NCI-H146 treated with DMSO at 0.1 percent for 48 hours (cell line): ENCODE measurements at regions not wholly inside any gene's neighbourhood (a gene's known extent, or its start where the extent isn't known, plus 50 kb on each side); places are given as distances from the start of the nearest gene placed in this dataset.

ENCODE experiments used
- DNase-seq: peaks from one replicate; lab custom pipeline; 2025; ENCODE audit not compliant: unreplicated experiment; lab: John Stamatoyannopoulos, UW

GRCh38 chr6:14453712-14454472, 336.3 kb downstream of the CD83 start:
- no peak for DNase-seq

GRCh38 chr6:14454473-14454775, 336.9 kb downstream of the CD83 start:
- no peak for DNase-seq

- DNase-seq: no peak
Observed at GRCh38 chr6:14455427-14455826, 337.9 kb downstream of the CD83 start.

- no peak for DNase-seq
Observed at GRCh38 chr6:14455876-14456648, 338.5 kb downstream of the CD83 start.

GRCh38 chr6:14456941-14457340, 339.4 kb downstream of the CD83 start:
- DNase-seq: no peak

- DNase-seq: no peak
Observed at GRCh38 chr6:14458669-14459266, 341.2 kb downstream of the CD83 start.

- no peak for DNase-seq
Observed at GRCh38 chr6:14459315-14459714, 341.7 kb downstream of the CD83 start.

GRCh38 chr6:14460556-14460955, 343.0 kb downstream of the CD83 start:
- no peak for DNase-seq

GRCh38 chr6:14462135-14462534, 344.6 kb downstream of the CD83 start:
- DNase-seq: no peak

- no peak for DNase-seq
Observed at GRCh38 chr6:14462566-14462965, 345.0 kb downstream of the CD83 start.

- DNase-seq: no peak
Observed at GRCh38 chr6:14463110-14463509, 345.5 kb downstream of the CD83 start.

GRCh38 chr6:14464055-14464454, 346.5 kb downstream of the CD83 start:
- no peak for DNase-seq

- DNase-seq: no peak
Observed at GRCh38 chr6:14464716-14465115, 347.1 kb downstream of the CD83 start.

GRCh38 chr6:14466278-14466677, 348.7 kb downstream of the CD83 start:
- DNase-seq: no peak

GRCh38 chr6:14467591-14467990, 350.0 kb downstream of the CD83 start:
- no peak for DNase-seq

GRCh38 chr6:14468647-14469321, 351.2 kb downstream of the CD83 start:
- no peak for DNase-seq

- no peak for DNase-seq
Observed at GRCh38 chr6:14470101-14470500, 352.5 kb downstream of the CD83 start.

GRCh38 chr6:14470671-14471070, 353.1 kb downstream of the CD83 start:
- DNase-seq: no peak

GRCh38 chr6:14472255-14472985, 354.8 kb downstream of the CD83 start:
- DNase-seq: no peak

GRCh38 chr6:14472986-14473337, 355.4 kb downstream of the CD83 start:
- no peak for DNase-seq

- DNase-seq: no peak
Observed at GRCh38 chr6:14474816-14475215, 357.2 kb downstream of the CD83 start.
